Activated naive CD8-positive, alpha-beta T cell (primary cell): ENCODE measurements at regions not wholly inside any gene's neighbourhood (a gene's known extent, or its start where the extent isn't known, plus 50 kb on each side); places are given as distances from the start of the nearest gene placed in this dataset.
"Not testable (repeated sequence)": the region's sequence is repeated elsewhere in the genome, so short reads cannot be mapped to it uniquely, and the experiment has no call there.

Experiments
- H3K27ac Mint-ChIP-seq: one replicate; pipeline ENCODE4 v1.8.0; 2021; ENCODE audit warnings: mixed read lengths
- H3K27me3 Mint-ChIP-seq: one replicate; pipeline ENCODE4 v1.8.0; 2021; ENCODE audit warnings: mixed read lengths
- H3K36me3 Mint-ChIP-seq: one replicate; pipeline ENCODE4 v1.8.0; 2021; ENCODE audit warnings: mixed read lengths
- H3K4me1 Mint-ChIP-seq: one replicate; pipeline ENCODE4 v1.8.0; 2021; ENCODE audit warnings: low read depth, mixed read lengths
- H3K4me3 Mint-ChIP-seq: one replicate; pipeline ENCODE4 v1.8.0; 2021; ENCODE audit warnings: mild to moderate bottlenecking, mixed read lengths
- H3K9me3 Mint-ChIP-seq: one replicate; pipeline ENCODE4 v1.8.0; 2021; ENCODE audit warnings: low read depth, mixed read lengths

DNA sequence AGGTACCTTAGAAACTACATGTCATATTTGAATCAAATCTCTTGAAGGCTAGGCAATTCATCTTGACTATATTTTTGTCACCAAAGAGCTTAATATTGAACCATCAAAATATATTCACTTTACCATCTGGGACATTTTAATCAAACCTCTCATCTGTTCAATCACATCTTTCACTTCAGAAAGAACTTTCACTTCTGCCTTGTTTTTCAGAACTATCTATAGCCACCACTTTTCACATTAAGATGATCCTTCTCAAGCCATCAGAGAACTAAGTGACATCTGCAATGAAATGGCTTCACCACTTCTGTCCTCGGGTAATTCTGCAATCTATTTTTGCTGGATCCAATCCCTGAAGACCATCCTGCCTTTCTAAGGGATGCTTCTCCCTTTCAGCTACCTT, 57.8 kb downstream of the OR2B2 start:
- no peak overlapping the region for H3K4me3 Mint-ChIP-seq
- no peaks in the 10 kb centered on the region for H3K36me3 Mint-ChIP-seq
- no peaks in the 10 kb centered on the region for H3K4me1 Mint-ChIP-seq
- no peak overlapping the region for H3K27ac Mint-ChIP-seq
- H3K27me3 Mint-ChIP-seq = no peaks in the 10 kb centered on the region
- H3K9me3 Mint-ChIP-seq = no peaks in the 10 kb centered on the region

DNA sequence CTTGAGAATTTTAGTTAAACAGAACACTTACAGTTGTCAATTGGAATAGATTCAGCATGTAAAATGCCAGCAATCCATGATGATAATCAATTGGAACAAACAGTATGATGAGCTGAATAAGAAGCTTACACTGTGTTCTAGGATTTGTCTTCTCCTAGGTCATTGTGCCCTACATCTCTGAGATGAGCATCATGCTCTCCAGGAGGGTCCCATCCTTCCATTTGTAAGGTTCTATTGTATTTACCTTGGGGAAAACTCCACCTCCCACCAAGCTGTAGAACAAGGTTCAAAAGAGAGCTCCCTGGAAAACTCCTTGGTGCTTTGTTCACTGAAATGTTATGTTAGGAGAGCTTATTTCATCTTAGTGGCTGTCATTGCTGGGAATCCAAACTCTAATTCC, 60.8 kb downstream of the OR2B2 start:
- no peak overlapping the region for H3K27ac Mint-ChIP-seq
- no peaks in the 10 kb centered on the region for H3K36me3 Mint-ChIP-seq
- H3K9me3 Mint-ChIP-seq = no peaks in the 10 kb centered on the region
- no peaks in the 10 kb centered on the region for H3K4me1 Mint-ChIP-seq
- no peak overlapping the region for H3K4me3 Mint-ChIP-seq
- no peaks in the 10 kb centered on the region for H3K27me3 Mint-ChIP-seq

DNA sequence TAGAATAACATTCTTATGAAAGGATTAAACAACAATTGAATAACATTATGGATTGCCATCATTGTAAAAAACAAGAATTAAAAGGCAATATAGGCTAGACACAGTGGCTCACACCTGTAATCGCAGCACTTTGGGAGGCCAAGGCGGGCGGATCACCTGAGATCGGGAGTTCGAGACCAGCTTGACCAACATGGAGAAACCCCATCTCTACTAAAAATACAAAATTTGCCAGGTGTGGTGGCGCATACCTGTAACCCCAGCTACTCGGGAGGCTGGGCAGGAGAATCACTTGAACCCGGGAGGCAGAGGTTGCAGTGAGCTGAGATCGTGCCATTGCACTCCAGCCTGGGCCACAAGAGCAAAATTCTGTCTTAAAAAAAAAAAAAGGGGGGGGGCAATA, 63.2 kb downstream of the OR2B2 start:
- not testable (repeated sequence) for H3K27me3 Mint-ChIP-seq, H3K27ac Mint-ChIP-seq, H3K4me1 Mint-ChIP-seq, H3K36me3 Mint-ChIP-seq, H3K4me3 Mint-ChIP-seq, H3K9me3 Mint-ChIP-seq

DNA sequence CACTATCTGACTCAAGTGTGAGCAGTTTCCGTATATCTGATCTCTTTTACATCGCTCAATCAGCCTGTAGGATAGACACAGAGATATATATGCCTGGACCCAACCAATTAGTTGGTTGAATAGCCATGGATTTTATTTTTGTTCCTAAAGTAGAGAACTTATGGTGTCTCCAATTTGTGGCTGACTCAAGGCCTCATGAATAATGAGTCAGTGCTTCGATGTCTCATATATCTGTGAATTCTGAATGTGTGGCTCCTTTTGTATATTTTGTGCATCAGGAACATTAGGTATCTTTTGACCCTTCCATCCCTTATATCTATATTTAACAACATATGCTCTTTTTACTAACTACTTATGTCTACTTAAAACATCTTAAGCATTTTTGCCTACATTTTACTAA, 64.5 kb downstream of the OR2B2 start:
- no peak overlapping the region for H3K4me3 Mint-ChIP-seq
- H3K4me1 Mint-ChIP-seq = no peaks in the 10 kb centered on the region
- H3K27me3 Mint-ChIP-seq = peaks cover 2% of the 10 kb centered on the region
- no peaks in the 10 kb centered on the region for H3K9me3 Mint-ChIP-seq
- peaks cover 9% of the 10 kb centered on the region for H3K36me3 Mint-ChIP-seq
- no peak overlapping the region for H3K27ac Mint-ChIP-seq

DNA sequence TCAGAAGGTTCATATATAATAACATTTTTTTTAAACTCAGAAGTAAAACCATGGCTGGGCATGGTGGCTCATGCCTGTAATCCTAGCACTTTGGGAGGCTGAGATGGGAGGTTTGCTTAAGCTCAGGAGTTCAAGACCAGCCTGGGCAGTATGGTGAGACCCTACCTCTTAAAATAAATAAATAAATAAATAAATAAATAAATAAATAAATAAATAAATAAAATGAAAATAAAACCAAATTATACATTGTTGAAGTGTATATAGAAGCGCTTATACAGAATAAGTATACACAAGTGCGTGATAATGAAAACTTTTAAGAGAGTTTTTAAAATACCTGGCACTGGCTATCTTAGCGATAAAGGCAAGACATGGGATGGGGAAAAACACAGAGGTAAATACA, 71.6 kb downstream of the OR2B2 start:
- Mint-ChIP-seq H3K9me3 (no peaks in the 10 kb centered on the region), H3K27me3 (no peaks in the 10 kb centered on the region), H3K4me3 (no peak overlapping the region), H3K36me3 (peaks cover 2% of the 10 kb centered on the region), H3K27ac (no peak overlapping the region), H3K4me1 (peaks cover 11% of the 10 kb centered on the region)

DNA sequence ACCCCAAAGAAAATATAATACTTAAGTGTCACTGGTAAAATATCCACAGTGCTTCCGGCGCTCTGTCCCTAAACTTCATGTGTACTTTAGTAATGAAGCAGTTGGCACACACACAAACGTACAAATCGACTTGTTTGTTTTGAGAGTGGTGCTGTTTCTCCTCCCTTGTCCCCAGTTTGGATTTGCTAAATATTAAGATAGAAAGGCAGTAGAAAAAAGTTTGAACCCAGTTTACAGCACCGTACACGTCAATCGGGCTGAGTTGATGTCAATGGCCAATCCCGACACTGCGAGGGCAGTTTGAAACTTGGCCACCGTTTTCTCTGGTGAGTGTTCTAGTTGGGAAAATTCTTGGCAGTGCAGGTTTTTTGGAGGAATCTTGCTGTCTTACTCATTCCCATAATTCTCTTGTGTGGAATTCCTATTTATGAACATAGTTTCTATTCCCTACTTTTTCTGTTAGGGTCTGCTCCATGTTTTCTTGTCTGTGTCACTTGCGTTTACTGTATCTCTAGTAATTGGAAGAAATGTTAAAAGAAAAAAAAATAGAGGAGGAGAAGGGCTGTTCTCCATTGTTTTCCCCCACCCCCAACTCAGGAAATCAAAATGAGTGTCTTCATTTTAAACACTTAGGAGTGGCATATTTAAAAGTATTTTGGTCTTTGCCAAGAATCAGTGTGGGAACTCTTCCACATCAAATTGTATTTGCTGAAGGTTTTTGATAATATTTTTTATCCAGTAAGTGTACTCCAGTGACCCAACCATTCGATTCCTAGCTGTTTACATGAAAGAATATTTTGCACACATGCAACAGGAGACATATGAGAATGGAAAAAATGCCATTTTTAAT, 72.3 kb downstream of the OR2B2 start:
- peaks cover 18% of the 10 kb centered on the region for H3K4me1 Mint-ChIP-seq
- H3K27ac Mint-ChIP-seq = peak overlapping the region; percentile 18
- H3K27me3 Mint-ChIP-seq = no peaks in the 10 kb centered on the region
- H3K4me3 Mint-ChIP-seq = no peak overlapping the region
- H3K9me3 Mint-ChIP-seq = no peaks in the 10 kb centered on the region
- H3K36me3 Mint-ChIP-seq = peaks cover 4% of the 10 kb centered on the region

DNA sequence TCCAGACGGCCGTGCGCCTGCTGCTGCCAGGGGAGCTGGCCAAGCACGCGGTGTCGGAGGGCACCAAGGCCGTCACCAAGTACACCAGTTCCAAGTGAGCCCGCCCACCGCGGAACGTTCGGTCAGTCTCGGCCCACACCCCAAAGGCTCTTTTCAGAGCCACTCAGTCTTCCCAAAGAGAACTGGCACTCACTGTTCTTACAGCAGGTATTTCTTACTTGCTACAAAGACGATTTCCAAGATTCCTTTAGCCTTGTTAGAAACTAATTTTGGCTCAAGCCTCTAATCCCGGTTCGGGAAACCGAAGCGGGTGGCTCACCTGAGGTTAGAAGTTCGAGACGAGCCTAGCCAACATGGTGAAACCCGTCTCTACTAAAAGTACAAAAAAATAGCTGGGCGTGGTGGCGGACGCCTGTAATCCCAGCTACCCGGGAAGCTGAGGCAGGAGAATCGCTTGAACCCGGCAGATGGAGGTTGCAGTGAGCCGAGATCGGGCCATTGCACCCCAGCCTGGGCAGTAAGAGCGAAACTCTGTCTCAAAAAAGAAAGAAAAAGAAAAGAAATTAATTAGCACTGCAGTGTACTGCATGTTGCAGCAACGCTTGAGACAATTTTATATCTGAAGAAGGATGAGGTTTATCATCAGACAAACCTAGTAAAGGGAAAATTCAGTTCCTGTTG, 73.1 kb downstream of the OR2B2 start:
- H3K36me3 Mint-ChIP-seq = peaks cover 4% of the 10 kb centered on the region
- no peaks in the 10 kb centered on the region for H3K27me3 Mint-ChIP-seq
- peaks cover 22% of the 10 kb centered on the region for H3K4me1 Mint-ChIP-seq
- H3K27ac Mint-ChIP-seq = no peak overlapping the region
- no peaks in the 10 kb centered on the region for H3K9me3 Mint-ChIP-seq
- no peak overlapping the region for H3K4me3 Mint-ChIP-seq

DNA sequence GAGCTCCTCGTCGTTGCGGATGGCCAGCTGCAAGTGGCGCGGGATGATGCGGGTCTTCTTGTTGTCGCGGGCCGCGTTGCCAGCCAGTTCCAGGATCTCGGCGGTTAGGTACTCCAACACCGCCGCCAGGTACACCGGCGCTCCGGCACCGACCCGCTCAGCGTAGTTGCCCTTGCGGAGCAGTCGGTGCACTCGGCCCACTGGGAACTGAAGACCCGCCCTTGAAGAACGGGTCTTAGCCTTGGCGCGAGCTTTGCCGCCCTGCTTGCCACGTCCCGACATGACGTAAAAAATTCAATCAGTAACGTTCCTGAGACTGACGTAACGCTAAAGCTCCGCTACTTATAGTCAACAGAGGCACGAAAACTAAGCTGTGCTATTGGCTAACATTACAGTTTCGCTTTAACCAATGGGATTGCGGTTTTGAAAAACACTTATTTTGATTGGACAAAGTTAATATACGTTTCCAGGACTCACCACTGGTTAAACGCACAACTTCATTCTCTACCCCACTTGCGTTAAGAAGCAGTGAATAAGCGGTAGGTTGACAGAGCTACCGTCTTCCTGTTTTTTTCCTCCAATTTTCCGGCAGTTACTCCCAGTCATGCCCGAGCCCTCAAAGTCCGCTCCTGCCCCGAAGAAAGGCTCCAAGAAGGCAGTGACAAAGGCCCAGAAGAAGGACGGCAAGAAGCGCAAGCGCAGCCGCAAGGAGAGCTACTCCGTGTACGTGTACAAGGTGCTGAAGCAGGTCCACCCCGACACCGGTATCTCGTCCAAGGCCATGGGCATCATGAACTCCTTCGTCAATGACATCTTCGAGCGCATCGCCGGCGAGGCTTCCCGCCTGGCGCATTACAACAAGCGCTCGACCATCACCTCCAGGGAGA, 73.9 kb downstream of the OR2B2 start:
- Mint-ChIP-seq H3K4me1 (peaks cover 25% of the 10 kb centered on the region), H3K9me3 (no peaks in the 10 kb centered on the region), H3K27me3 (no peaks in the 10 kb centered on the region), H3K27ac (no peak overlapping the region), H3K36me3 (peaks cover 2% of the 10 kb centered on the region), H3K4me3 (no peak overlapping the region)

DNA sequence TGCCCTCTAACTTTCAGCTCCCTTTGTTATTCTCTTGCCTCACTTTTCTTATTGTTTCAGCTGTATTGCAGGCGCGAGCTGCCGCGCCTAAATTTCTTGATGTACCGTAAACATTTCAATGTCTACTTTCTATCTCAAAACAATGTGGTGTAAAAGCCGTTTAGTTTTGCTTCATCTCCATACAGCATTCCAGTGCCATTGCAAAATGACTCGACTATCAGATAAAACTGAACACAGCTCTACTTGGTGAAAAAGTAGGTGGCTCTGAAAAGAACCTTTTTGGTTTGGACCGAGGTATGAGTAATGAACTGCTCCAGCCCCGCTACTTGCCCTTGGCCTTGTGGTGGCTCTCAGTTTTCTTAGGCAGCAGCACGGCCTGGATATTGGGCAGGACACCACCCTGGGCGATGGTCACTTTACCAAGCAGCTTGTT, 74.6 kb downstream of the OR2B2 start:
- Mint-ChIP-seq H3K4me3 (no peak overlapping the region), H3K27me3 (no peaks in the 10 kb centered on the region), H3K27ac (no peak overlapping the region), H3K36me3 (peaks cover 2% of the 10 kb centered on the region), H3K4me1 (peaks cover 25% of the 10 kb centered on the region), H3K9me3 (no peaks in the 10 kb centered on the region)

DNA sequence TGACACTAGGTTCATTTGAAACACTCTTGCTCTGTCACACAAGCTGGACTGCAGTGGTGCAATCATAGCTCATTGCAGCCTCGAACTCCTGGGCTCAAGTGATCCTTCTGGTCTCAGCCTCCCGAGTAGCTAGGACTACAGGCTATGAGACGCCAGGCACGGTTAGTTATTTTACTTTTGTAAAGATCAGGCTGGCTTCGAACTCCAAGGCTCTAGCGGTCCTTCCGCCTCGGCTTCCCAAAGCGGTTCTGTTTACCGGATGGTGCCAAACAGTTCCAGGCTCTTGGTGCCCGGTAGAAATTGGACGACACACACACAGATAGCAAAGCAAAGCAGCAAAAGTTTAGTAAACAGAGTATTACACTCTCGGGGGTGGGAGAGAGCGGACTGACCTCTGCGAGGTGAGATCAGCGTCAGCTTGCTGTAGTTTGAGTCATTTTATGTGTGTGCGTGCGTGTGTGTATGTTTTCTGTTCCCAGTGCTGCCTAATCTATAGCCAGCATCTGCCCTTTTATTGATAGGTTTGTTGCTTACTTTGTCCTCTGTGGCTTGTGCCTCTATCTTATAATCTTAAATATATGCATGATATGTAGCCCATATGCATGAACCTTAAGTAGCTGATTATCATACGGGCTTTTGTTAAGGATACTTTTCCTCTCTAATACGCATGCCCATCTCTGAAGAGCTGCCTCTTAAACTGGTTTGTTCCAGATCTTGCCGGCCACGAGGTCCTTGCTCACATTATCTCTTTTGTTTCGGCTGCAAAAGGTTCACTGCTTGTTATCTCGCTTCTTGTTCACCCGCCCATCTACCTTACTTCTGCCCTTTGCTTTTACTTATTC, 75.2 kb downstream of the OR2B2 start:
- peaks cover 2% of the 10 kb centered on the region for H3K36me3 Mint-ChIP-seq
- H3K27ac Mint-ChIP-seq = no peak overlapping the region
- H3K4me3 Mint-ChIP-seq = no peak overlapping the region
- H3K27me3 Mint-ChIP-seq = no peaks in the 10 kb centered on the region
- H3K9me3 Mint-ChIP-seq = no peaks in the 10 kb centered on the region
- H3K4me1 Mint-ChIP-seq = peaks cover 25% of the 10 kb centered on the region

DNA sequence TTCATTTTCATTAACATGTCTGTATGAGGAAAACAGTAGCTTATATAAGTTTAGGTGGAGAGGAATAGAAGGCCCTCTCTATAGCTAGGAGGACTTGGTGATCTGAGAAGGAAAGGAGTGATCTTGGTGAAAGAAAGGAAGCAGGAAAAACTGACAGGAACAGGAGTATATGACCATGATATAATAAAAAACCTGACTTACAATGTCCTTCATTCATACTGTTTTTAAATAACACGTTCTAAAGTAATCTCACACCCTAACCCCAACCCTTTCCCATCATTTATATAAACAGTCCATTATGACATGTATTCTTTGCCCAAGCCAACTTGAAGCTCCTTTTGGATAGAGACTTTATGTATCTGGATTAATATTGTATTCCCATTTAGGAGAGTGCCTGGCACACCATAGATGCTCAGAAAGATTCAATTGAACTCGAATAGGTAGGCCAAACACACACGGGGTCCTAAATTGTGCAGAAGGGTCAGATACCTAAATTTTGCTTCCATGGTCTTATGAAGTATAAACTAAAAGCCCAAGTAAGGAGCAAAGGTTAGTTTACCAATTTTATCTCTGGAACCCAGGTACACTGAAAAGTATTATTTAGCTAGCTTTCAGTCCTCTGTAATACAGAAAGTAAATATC, 75.9 kb downstream of the OR2B2 start:
- peaks cover 2% of the 10 kb centered on the region for H3K36me3 Mint-ChIP-seq
- no peak overlapping the region for H3K4me3 Mint-ChIP-seq
- peaks cover 29% of the 10 kb centered on the region for H3K4me1 Mint-ChIP-seq
- no peak overlapping the region for H3K27ac Mint-ChIP-seq
- H3K27me3 Mint-ChIP-seq = no peaks in the 10 kb centered on the region
- H3K9me3 Mint-ChIP-seq = no peaks in the 10 kb centered on the region

DNA sequence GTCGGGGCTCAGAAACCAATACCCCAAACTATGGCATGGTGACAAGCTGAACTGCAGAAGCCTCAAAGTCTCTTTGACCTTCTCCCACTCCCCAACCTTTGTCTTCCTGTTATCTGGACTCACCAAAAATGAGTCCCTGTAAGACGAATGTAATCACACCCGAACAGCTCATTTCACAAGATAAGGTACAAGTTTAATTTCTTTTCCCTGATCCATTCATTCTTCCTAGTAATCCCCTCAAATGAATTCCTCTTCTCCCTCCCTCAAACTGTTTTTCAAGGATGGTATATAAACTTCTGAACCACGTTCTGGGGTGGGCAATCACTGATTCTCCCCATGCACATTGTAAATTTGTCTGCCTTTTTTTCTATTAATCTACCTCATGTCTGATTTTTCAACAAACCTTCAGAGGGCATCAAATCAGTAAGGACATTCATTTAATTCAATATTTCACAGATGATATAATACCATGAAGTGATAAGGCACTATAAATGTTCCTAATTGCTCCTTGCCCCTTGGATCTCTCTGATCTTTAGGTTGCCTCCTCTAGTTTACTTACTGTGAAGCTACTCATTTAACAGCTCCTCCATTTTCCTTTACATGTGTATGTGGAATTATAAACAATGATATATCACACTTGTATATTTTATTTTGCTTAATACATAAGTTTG, 77.2 kb downstream of the OR2B2 start:
- H3K36me3 Mint-ChIP-seq = peaks cover 2% of the 10 kb centered on the region
- peak overlapping the region; percentile 57 for H3K4me3 Mint-ChIP-seq
- H3K4me1 Mint-ChIP-seq = peaks cover 39% of the 10 kb centered on the region
- no peaks in the 10 kb centered on the region for H3K27me3 Mint-ChIP-seq
- H3K27ac Mint-ChIP-seq = peak overlapping the region; percentile 97
- H3K9me3 Mint-ChIP-seq = no peaks in the 10 kb centered on the region

DNA sequence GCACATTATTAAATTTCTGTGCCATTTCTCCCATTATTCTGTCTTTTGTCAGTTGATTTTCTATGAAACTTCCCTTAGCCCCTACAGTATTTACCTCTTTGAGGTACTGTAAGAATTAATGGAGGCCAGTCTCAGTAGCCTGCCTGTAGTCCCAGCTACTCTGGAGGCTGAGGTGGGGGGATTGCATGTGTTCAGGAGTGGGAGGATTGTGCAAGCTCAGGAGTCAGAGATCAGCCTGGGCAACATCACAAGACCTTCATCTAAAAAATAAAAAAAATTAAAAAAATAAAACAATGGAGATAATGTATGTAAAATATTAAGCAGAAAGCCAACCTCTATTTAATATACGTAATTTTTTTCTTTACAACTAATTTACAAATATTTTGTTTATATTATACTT, 77.8 kb downstream of the OR2B2 start:
- Mint-ChIP-seq H3K4me3 (no peak overlapping the region), H3K36me3 (peaks cover 2% of the 10 kb centered on the region), H3K27me3 (no peaks in the 10 kb centered on the region), H3K9me3 (no peaks in the 10 kb centered on the region), H3K27ac (peak overlapping the region; percentile 71), H3K4me1 (peaks cover 39% of the 10 kb centered on the region)
